GM19043 (cell line): ENCODE measurements at regions not wholly inside any gene's neighbourhood (a gene's known extent, or its start where the extent isn't known, plus 50 kb on each side); places are given as distances from the start of the nearest gene placed in this dataset.

Experiments used
- ATAC-seq: cut with Tn5 transposase; IDR thresholded peaks from one replicate; pipeline ENCODE4 v1.9.1; 2021; ENCODE audit warnings: low read depth; ENCODE audit not compliant: unreplicated experiment

- ATAC-seq, result no peak
Measured at GRCh38 chr9:129322641-129323375, 144.7 kb upstream of the IER5L start.

- ATAC-seq, result no peak
Measured at GRCh38 chr9:129322022-129322621, 144.1 kb upstream of the IER5L start.

GRCh38 chr9:129321286-129322021, 143.4 kb upstream of the IER5L start:
- no peak for ATAC-seq

DNA sequence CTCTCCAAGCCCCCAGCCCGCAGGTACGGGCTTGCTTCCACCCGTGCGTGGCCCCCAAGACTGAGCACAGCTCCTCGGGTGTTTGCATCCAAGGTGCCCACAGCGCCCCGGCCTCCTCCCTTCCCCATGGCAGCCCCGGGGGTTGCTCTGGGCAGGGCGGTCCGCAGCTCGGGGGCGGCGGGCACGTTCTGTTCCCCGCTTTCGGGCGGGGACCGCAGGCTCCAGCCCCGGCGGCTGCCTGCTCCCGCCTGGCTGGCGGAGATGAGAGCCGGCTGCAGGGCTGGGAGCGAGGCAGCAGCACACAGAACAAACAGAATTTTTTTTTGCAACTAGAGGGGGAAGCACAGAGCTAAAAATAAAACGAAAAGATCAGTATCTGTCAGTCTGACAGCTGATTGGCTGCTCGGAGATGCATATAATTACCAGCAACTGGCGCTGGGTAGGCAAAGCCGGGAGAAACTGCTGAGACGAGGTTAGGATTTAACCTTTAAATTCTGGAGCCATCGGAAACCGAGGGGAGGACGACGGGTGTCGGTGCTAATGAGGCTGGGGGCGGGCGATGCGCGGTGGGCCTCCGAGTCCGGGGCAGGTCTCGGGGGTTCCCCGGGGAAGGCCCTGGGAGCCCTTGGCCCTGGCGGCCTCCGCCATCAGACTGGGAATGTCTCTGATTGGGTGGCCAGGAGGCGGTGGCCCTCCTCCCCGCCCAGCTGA, 142.7 kb upstream of the IER5L start:
- ATAC-seq, result no peak

- ATAC-seq, result no peak
Measured at GRCh38 chr9:129319938-129320481, 141.9 kb upstream of the IER5L start.

DNA sequence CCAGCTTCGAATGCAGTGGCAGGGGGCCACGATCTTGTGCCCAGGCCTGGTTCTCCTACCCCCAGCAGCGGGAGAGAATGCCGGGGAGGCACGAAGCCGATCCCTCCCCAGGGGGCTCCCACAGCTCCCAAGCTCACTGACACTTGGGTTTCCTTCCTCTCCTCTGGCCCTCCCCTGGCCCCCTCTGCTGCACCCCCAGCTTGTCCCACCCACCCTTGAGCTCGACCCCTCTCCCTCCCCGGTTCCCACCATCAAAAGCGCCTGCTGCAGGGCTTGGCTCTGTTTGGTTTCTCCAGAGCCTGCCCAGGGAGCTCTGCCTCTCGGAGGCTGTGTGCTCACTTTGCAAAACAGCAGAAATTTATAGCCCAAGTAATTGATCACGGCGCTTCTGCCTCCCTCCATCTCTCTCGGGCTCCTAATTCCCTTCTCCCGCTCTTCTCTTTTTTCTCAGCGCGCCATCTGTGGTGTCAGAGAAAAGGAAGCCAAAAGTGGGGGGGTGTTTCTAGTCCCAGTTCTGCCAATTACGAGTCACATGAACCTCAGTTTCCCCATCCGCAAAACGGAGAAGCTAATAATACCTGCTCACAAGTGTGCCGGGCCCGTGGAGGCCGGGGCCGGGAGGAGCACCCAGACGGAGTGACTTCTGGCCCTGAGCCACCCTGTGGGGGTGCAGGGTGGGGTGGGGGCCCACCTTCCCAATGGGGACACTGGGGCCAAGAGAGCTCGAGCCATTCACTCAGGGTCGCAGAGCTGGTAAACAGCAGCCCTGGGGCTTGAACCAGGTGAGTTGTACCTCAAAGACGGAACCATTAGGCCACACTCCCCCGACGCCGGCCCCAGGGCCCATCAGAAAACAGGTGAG, 141.2 kb upstream of the IER5L start:
- ATAC-seq, result no peak

GRCh38 chr9:129318121-129319075, 140.3 kb upstream of the IER5L start:
- no peak for ATAC-seq

DNA sequence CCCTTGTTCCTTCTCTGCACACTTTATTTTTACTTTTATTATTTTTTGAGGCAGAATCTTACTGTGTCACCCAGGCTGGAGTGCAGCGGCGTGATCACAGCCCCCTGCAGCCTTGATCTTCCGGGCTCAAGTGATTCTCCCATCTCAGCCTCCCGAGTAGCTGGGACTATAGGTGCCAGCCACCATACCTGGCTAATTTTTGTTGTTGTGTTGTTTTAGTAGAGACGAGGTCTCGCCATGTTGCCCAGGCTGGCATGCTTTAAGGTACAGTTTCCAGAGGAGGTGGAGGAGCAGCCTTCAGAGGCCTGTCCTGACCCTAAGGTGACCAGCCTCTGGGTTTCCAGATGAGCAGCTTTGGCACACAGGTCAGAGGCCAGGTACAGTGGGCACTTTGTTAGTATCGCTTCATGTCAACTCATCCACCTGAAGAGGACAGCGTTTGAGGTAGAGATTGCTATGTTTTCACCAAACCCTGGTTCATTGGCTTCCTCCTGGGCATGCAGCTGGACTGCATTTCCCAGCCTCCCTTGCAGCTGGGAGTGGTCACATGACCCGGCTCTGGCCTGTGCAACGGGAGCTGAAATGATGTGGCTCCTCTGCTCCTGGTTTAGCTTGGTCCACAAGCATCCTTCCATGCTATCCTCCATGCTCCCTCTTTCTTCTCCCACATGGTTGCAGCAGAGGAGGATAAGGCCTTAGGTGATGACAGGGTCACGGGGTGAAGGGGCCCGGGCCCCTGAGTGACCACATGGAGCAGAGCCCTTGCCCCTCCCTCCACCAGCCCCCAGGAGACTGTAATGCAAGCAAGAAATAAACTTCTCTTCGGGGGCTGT, 139.3 kb upstream of the IER5L start:
- no peak for ATAC-seq

DNA sequence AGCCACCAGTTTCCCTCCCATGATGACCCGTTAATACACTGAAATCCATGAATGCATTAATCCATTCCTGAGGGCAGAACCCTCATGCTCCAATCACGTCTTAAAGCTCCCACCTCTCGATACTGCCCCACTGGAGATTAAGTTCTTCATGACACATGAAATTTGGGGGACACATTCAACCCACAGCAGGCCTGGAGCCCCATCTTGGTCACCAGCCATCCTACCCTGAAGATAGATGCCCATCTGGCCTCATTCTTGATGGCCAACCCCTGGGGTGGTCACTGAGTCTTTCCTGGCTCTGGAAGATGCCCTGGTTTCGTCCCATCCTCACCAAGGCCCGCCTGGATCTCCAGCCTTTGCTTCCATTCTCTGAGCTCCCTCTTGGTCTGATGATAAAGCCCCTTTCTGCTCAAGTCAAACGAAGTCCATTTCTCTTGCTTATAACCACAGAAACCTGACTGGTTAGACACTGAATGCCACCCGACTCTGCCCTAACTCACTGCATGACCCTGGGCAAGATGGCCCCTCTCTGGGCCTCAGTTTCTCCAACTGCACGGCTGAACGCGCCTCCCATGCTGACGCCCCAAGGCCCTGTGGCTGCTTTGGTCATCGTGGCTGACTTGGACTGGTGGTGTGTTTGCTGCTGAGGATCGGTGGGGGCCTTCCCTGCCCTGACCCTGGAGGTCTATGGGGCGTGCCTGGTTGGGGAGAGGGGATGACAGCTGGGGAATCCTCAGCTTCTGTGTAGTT, 138.4 kb upstream of the IER5L start:
- ATAC-seq, result no peak

DNA sequence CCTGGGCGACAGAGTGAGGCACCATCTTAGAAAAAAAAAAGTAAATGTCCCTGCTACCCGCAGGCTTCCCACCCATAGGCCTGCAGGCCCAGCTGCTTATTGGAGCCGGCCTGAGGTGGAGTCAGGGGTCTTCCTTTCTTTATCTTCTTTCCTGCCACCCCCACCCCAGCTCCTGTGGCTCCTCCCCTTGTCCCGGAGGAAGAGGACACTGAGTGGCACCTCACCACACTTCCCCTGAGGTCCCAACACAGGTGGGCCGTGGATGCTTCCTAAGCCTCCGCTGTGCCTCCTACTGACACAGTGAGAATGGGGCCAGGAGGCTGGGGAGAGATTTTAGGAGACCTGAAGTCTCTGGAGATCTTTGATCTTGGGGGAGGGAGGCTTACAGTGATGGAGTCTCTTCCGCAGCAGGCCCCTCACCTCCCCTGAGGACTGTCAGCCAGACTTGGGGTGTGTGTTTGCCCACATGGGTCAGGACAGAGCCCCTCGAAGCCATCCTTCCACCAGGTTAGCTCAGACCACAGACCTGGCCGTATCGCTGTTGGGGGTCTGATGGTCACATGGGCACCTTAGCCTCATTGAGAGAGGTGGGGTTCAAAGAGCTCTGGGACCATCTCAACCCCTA, 135.4 kb upstream of the IER5L start:
- no peak for ATAC-seq

DNA sequence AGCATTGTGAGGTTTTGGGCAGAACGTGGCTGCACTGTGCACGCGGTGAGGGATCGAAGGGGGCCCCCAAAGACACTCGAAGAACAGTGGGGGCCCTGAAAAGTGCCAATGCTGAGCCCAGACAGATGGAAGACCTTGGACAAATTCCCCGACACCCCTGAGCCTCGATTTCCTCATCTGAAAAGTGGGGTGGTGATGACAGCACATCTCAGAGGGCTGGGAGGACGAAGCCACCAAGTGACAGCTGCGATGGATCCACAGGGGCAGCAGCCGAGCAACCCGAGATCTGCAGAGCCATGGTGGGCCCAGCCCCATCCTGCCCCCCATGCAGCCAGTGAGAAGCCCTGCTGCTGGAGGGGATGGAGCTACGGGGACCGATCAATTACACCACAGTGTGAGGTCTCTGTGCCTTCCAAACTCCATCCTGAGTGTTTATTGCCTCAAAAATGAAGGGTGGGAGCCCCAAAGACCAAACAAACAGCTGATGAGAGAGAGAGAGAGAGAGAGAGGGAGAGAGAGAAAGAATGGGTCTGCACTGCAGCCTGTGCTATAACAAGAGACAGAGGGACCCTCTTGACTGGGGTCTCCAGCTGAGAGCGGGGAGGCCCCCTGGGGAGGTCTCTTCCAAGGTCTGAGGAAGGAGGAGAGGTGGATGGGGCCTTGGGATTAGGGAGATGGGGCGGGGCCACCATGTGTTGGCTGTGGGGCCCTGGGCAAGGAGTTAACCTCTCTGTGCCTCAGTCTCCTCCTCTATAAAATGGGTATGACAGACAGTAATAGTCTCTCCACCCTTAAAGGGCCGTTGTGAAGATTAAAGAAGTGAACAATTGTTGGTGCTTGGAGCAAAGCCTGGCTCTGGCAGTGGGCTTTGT, 134.4 kb upstream of the IER5L start:
- ATAC-seq, result no peak

DNA sequence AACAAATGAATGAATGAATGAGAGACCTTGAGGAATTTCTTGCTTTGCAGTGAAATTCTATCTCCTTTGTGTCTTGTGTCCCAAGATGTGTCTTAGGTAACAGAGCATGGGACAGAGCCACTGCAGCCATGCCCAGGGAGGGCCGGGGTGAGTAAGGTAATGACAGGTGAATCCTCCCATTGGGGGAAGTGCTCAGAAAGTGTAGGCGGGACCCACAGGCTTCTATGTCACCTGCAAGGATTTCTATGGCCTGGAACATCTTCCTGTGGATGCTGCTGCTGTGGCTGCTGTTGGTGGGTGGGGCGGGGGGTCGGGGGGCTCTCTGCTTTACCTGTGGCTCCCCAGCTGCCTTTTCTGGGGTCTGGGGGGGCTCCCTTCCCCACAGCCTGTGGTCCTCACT, 133.6 kb upstream of the IER5L start:
- no peak for ATAC-seq

GRCh38 chr9:129310666-129311350, 132.7 kb upstream of the IER5L start:
- ATAC-seq, result no peak

DNA sequence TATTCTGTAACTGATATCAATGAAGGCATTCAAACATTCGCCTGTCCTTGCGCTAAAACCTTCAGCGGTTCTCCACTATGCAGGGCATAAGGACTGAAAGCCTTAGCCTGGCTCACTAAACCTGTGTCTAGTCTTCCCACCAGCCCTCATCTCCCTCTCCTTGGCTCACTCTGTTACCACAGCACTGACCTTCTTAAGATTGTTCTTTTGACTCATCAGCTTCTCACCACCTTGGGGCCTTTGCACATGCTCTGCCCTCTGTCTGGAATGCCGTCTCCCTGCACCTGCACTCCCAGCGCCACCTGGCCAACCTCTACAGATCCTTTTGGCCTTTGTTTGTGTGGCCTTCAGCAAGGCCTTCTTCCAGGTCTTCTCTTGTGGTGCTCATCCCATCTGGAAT, 131.8 kb upstream of the IER5L start:
- ATAC-seq, result no peak

DNA sequence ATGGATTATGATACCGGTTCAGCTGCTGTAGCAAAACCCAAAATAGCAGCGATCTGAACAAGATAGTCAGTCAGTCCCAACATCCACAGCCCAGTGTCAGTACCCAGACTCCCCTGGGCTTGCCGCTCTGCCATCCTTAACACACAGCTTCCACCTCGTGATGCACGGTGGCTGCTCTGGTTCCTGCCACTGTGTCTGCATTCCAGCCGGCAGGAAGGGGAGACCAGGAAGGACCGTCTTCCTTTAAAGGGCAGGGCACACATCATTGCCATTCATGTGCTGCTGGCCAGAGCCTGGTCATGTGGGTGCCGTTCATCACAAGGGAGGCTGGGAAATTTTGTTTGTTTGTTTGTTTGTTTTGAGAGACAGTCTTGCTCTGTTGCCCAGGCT, 131.0 kb upstream of the IER5L start:
- no peak for ATAC-seq
